GM12878 (cell line): ENCODE measurements at regions not wholly inside any gene's neighbourhood (a gene's known extent, or its start where the extent isn't known, plus 50 kb on each side); places are given as distances from the start of the nearest gene placed in this dataset.

Source experiments
- ATAC-seq: fragments of 200-7000 bp; cut with Tn5 transposase; 3 replicates; pipeline ENCODE4 v1.9.1; 2020; ENCODE audit warnings: mild to moderate bottlenecking, moderate library complexity
- BruUV-seq: library from RNA; stranded (reverse); fragments of 400-500 nt; replicated peaks from 2 replicates; lab custom pipeline; 2021; lab: Mats Ljungman, UMichigan
- CTCF ChIA-PET: fragments of 300-600 bp; sonication (Branson Sonifier 250); formaldehyde crosslinking; extraction: SDS; loops from one replicate; lab custom pipeline; 2021; ENCODE audit warnings: inconsistent platforms; lab: Yijun Ruan, JAX
- POLR2A ChIA-PET: fragments of 350-600 bp; formaldehyde crosslinking; extraction: SDS; loops from one replicate; lab custom pipeline; 2021; ENCODE audit warnings: inconsistent platforms; lab: Charles Lee
- RAD21 ChIA-PET: fragments of 300-600 bp; sonication (Branson Sonifier 250); formaldehyde crosslinking; loops from one replicate; lab custom pipeline; 2023; ENCODE audit warnings: antibody characterized with exemption; ENCODE audit not compliant: unreplicated experiment; lab: Charles Lee
- SMC1A ChIA-PET: fragments of 300-600 bp; sonication (Branson Sonifier 250); formaldehyde crosslinking; loops from one replicate; lab custom pipeline; 2023; ENCODE audit not compliant: unreplicated experiment, uncharacterized antibody; lab: Charles Lee
- DNase-seq: peaks from one replicate; pipeline ENCODE4 v3.0.0-alpha.2; 2011; ENCODE audit warnings: low read depth, low spot score
- FAIRE-seq: peaks from 3 replicates; lab custom pipeline; 2011; peaks lifted over from hg19 to GRCh38; lab: Jason Lieb, UNC
- H2AFZ ChIP-seq: 2 replicates; pipeline ENCODE4 v1.6.0; 2011; ENCODE audit warnings: low read depth, low read length, control low read depth; ENCODE audit not compliant: control insufficient read depth
- H3K27ac ChIP-seq: 2 replicates; pipeline ENCODE4 v1.5.1; 2011; ENCODE audit warnings: control low read depth; ENCODE audit not compliant: control insufficient read depth, insufficient read depth
- H3K27me3 ChIP-seq, 2 experiments: replicated peaks in 1 of 2; 2 replicates each; pipeline versions ENCODE4 v1.6.0 to v1.6.1; 2011; ENCODE audit warnings: low read length in 1 of 2; ENCODE audit not compliant: control insufficient read depth in 2 of 2, insufficient read depth in 2 of 2
- H3K36me3 ChIP-seq, 2 experiments: 2 replicates each; pipeline ENCODE4 v1.5.1; 2011; ENCODE audit warnings: low read length in 1 of 2; ENCODE audit not compliant: control insufficient read depth in 2 of 2, insufficient read depth in 2 of 2
- H3K4me1 ChIP-seq: 2 replicates; pipeline ENCODE4 v1.6.1; 2011; ENCODE audit warnings: mild to moderate bottlenecking, low read length, moderate library complexity, mixed read lengths; ENCODE audit not compliant: control insufficient read depth, insufficient read depth
- H3K4me2 ChIP-seq: 2 replicates; pipeline ENCODE4 v1.6.0; 2011; ENCODE audit warnings: control low read depth; ENCODE audit not compliant: control insufficient read depth, insufficient read depth
- H3K4me3 ChIP-seq: fragments of 200-600 bp; sonication (generic); 2 replicates; pipeline ENCODE4 v1.5.1; 2016
- H3K79me2 ChIP-seq: 2 replicates; pipeline ENCODE4 v1.6.0; 2011; ENCODE audit warnings: low read length; ENCODE audit not compliant: control insufficient read depth, insufficient read depth
- H3K9ac ChIP-seq: 2 replicates; pipeline ENCODE4 v1.8.0; 2011; ENCODE audit warnings: low read length, control low read depth, mixed read lengths; ENCODE audit not compliant: control insufficient read depth, insufficient read depth
- H3K9me3 ChIP-seq: replicated peaks from 3 replicates; pipeline ENCODE4 v1.5.1; 2011; ENCODE audit warnings: mild to moderate bottlenecking, low read length; ENCODE audit not compliant: control insufficient read depth, insufficient read depth
- H4K20me1 ChIP-seq: 2 replicates; pipeline ENCODE4 v1.6.0; 2011; ENCODE audit not compliant: control insufficient read depth, insufficient read depth
- ESRRA ChIP-seq: IDR thresholded peaks from 2 replicates; pipeline ENCODE4 v1.6.1; 2012; ENCODE audit warnings: mild to moderate bottlenecking, low read length, improper control_type of control experiment
- KLF5 ChIP-seq: fragments of 450-650 bp; IDR thresholded peaks from 2 replicates; pipeline ENCODE4 v1.6.1; 2014; ENCODE audit warnings: mild to moderate bottlenecking; ENCODE audit not compliant: partially characterized antibody
- MEF2A ChIP-seq: IDR thresholded peaks from 2 replicates; pipeline ENCODE4 v1.6.1; 2011; ENCODE audit warnings: low read depth, mild to moderate bottlenecking, low read length, moderate library complexity; ENCODE audit not compliant: insufficient read depth
- MTA3 ChIP-seq: IDR thresholded peaks from 2 replicates; pipeline ENCODE4 v1.6.1; 2012; ENCODE audit warnings: low read length, inconsistent platforms, borderline replicate concordance
- MYB ChIP-seq: fragments of 150-350 bp; IDR thresholded peaks from 2 replicates; pipeline ENCODE4 v1.6.1; 2014; ENCODE audit warnings: mild to moderate bottlenecking, low read depth, low read length, borderline replicate concordance
- NFXL1 ChIP-seq: fragments of 450-650 bp; IDR thresholded peaks from 2 replicates; pipeline ENCODE4 v1.6.1; 2017; ENCODE audit warnings: antibody characterized with exemption, mild to moderate bottlenecking, borderline replicate concordance
- POLR2AphosphoS2 ChIP-seq: IDR thresholded peaks from 2 replicates; pipeline ENCODE4 v1.6.1; 2011; ENCODE audit warnings: low read depth, mild to moderate bottlenecking, low read length, improper control_type of control experiment, moderate library complexity
- RAD51 ChIP-seq: fragments of 450-650 bp; IDR thresholded peaks from 2 replicates; pipeline ENCODE4 v1.6.1; 2016; ENCODE audit warnings: moderate library complexity, mild to moderate bottlenecking, inconsistent platforms
- RB1 ChIP-seq: fragments of 450-650 bp; formaldehyde crosslinking; IDR thresholded peaks from 2 replicates; pipeline ENCODE4 v1.6.1; 2017; ENCODE audit warnings: mild to moderate bottlenecking, borderline replicate concordance
- REST ChIP-seq: IDR thresholded peaks from 2 replicates; pipeline ENCODE4 v1.6.1; 2012; ENCODE audit warnings: mild to moderate bottlenecking, low read depth, low read length
- RFX5 ChIP-seq: IDR thresholded peaks from 2 replicates; pipeline ENCODE4 v1.6.1; 2011; ENCODE audit warnings: low read depth, low read length, improper control_type of control experiment
- SMAD5 ChIP-seq: IDR thresholded peaks from 2 replicates; pipeline ENCODE4 v1.6.1; 2016; ENCODE audit warnings: antibody characterized with exemption, low read depth
- SREBF1 ChIP-seq: IDR thresholded peaks from 2 replicates; pipeline ENCODE4 v1.6.1; 2012; ENCODE audit warnings: mild to moderate bottlenecking, low read length
- TCF3 ChIP-seq: IDR thresholded peaks from 2 replicates; pipeline ENCODE4 v1.6.1; 2012; ENCODE audit warnings: low read depth, mild to moderate bottlenecking, low read length, borderline replicate concordance; ENCODE audit not compliant: insufficient read depth
- ZNF217 ChIP-seq: fragments of 450-650 bp; IDR thresholded peaks from 2 replicates; pipeline ENCODE4 v1.6.1; 2017; ENCODE audit warnings: antibody characterized with exemption, mild to moderate bottlenecking
- ZSCAN29 ChIP-seq: fragments of 450-650 bp; IDR thresholded peaks from 2 replicates; pipeline ENCODE4 v1.6.1; 2017; ENCODE audit warnings: mild to moderate bottlenecking, moderate library complexity
- ZZZ3 ChIP-seq: IDR thresholded peaks from 2 replicates; pipeline ENCODE4 v1.6.1; 2011; ENCODE audit warnings: low read depth; ENCODE audit not compliant: control insufficient read depth, insufficient read length
- WGBS: methylation state at CpG from one replicate; pipeline ENCODE4 v1.1.6; 2016; ENCODE audit warnings: low lambda C conversion rate; ENCODE audit not compliant: insufficient replicate concordance, insufficient coverage; ENCODE audit errors: missing lambda C conversion rate; 5-methylcytosine and 5-hydroxymethylcytosine counted together
- in situ Hi-C: fragments of 300-500 bp; cut with MboI; formaldehyde crosslinking; loops from 9 replicates; pipeline ENCODE4 v1.14.3; 2018; ENCODE audit warnings: mixed read lengths
- intact Hi-C: fragments of 100-400 bp; cut with micrococcal nuclease; formaldehyde crosslinking; loops from one replicate; pipeline ENCODE4 v1.14.2; 2022; ENCODE audit not compliant: unreplicated experiment

DNA sequence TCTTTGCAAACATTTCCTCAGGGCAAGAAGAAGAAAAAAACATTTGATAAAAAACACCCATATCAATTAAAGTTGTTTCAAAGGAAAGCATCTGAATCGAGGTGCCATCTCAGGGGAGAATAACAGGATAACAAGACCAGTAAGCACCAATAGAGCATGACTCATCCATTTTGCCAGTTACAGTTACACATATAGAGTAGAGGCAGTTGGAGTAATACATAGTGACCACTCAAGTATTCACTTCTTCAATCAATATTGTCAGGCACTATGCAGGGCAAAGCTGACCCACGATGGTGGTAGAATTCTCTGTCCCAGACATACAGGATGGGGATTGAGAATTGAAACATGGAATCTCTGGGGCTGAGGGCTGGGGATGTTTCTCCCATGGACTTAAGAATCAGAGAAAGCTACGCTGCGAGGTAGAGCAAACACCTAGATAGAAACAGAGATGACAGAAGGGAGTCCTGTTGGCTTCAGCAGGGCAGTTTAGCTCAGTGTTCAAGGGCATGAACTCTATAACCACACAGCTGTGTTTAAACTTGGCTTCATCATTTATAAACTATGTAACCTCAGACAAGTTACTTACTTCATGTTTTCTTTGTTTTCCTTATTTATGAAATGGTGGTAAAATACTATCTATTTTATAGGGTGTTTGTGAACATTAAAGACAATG, 186.4 kb upstream of the NANOGP8 start:
- no peak for ATAC-seq
- BruUV-seq = no TSS peak
- no peak for FAIRE-seq
- H3K27me3 ChIP-seq = no peaks in the 10 kb centered on the region
- H3K27ac ChIP-seq = no peak overlapping the region
- H3K4me2 ChIP-seq = no peak overlapping the region
- POLR2A ChIA-PET = no interaction called here
- H3K4me3 ChIP-seq = no peak overlapping the region
- no peaks in the 10 kb centered on the region; the same call in 2 of the 3 replicates for H3K9me3 ChIP-seq
- no peak overlapping the region for H2AFZ ChIP-seq
- no peak overlapping the region for H3K9ac ChIP-seq
- intact Hi-C loops = no loop called here
- no peaks in the 10 kb centered on the region for H3K79me2 ChIP-seq
- SMC1A ChIA-PET = interaction anchor here (1.2 kb wide), 2 partner anchors 10 to 173 kb away, joined by 3 to 4 read pairs; no protein-coding TSS in a partner anchor
- CTCF ChIA-PET = interaction anchor here (1.1 kb wide), 1 partner anchor 17 kb away, joined by 5 read pairs; no protein-coding TSS in a partner anchor
- DNase-seq = no peak
- H4K20me1 ChIP-seq = no peaks in the 10 kb centered on the region
- WGBS = 40% methylated on average over 4 of the region's 4 CpGs
- H3K4me1 ChIP-seq = no peaks in the 10 kb centered on the region
- TF ChIP-seq ZZZ3 (no peak), SMAD5 (no peak), POLR2AphosphoS2 (no peak), KLF5 (no peak), ESRRA (no peak), MEF2A (no peak), MYB (no peak)
- TF ChIP-seq, all 136 proteins: peak for 0
- H3K36me3 ChIP-seq = no peaks in the 10 kb centered on the region
- RAD21 ChIA-PET = no interaction called here
- in situ Hi-C loops = no loop called here

DNA sequence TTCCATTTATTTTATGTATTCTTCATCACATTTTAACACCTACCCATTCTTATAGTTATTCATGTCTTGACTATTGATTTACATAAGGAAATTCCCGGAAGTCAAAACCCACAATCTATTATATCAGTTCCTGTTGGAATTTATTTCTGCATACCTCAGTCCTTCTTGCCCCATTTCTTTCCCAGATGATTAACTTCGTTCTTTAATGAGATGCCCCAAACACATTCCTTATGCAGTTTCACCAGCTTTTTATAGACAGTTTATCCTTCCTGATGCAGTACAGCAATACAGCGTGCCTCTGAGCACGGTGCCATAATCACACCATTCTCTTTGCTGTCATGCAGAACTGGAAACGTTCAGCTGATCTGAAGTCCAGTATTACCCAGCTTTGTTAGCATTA, 175.8 kb upstream of the NANOGP8 start:
- POLR2A ChIA-PET = no interaction called here
- no TSS peak for BruUV-seq
- H3K27ac ChIP-seq = no peak overlapping the region
- H4K20me1 ChIP-seq = no peaks in the 10 kb centered on the region
- no peaks in the 10 kb centered on the region for H3K36me3 ChIP-seq
- H3K4me1 ChIP-seq = no peaks in the 10 kb centered on the region
- no peak overlapping the region for H2AFZ ChIP-seq
- WGBS = 20% methylated on average over 5 of the region's 5 CpGs
- no peaks in the 10 kb centered on the region for H3K27me3 ChIP-seq
- no peaks in the 10 kb centered on the region for H3K79me2 ChIP-seq
- ATAC-seq = no peak
- H3K4me3 ChIP-seq = no peak overlapping the region
- in situ Hi-C loops = no loop called here
- RAD21 ChIA-PET = no interaction called here
- no peak for FAIRE-seq
- intact Hi-C loops = no loop called here
- no peaks in the 10 kb centered on the region for H3K9me3 ChIP-seq
- H3K4me2 ChIP-seq = no peak overlapping the region
- CTCF ChIA-PET = no interaction called here
- no peak for DNase-seq
- SMC1A ChIA-PET = interaction anchor here (1.1 kb wide), 1 partner anchor 11 kb away, joined by 4 read pairs; no protein-coding TSS in a partner anchor
- H3K9ac ChIP-seq = no peak overlapping the region
- TF ChIP-seq MTA3 = no peak
- no peak for TF ChIP-seq TCF3
- TF ChIP-seq SREBF1 = no peak
- no peak for TF ChIP-seq NFXL1
- no peak for TF ChIP-seq RFX5
- TF ChIP-seq REST = no peak
- no peak for TF ChIP-seq RAD51
- TF ChIP-seq ZNF217 = no peak
- TF ChIP-seq RB1 = no peak
- TF ChIP-seq ZSCAN29 = no peak
